ENCODE measurements at regions not wholly inside any gene's neighbourhood (a gene's known extent, or its start where the extent isn't known, plus 50 kb on each side); places are given as distances from the start of the nearest gene placed in this dataset.

DNA sequence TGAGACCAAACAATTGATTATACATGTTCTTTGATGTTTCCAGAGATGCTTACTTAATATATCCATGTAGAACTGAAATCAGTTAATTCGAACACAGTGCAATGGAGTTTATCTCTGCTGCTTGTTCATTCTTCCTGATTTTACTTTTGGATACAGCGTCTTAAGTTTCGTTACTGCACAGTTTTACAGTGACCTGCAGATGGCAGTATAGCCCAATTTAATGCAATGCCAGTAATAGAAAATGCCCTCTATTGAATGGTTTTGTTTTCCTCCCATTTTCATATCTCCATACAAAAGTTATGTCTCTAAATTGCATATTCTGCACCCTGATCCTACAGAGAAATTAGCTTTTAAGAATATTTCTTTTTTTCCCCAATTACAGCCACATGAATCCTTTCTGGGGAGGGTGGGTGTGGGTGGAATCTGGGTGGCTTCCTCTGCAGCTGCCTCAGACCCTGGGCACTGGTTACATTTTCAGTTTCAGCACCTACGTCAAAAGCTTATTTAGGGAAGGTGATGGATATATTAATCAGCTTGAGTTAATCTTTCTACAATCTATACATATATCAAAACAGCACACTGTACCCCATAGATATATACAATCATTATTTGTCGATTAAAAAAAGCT is 101.1 kb upstream of the DCD start:
- no peaks in the 10 kb centered on the region for H3K36me3 ChIP-seq (replicated peaks in 1 of 2; ENCODE audit: control extremely low read depth in 1 of 2, control insufficient read depth in 1 of 2, extremely low read depth in 1 of 2, insufficient read depth in 2 of 2, low read length in 1 of 2)
- no peaks in the 10 kb centered on the region for H3K79me2 ChIP-seq (ENCODE audit: control insufficient read depth, insufficient read depth, low read length)
- no peaks in the 10 kb centered on the region for H3K9me3 ChIP-seq (ENCODE audit: control extremely low read depth in 1 of 3, control insufficient read depth in 2 of 3, insufficient read depth in 1 of 3, low read length in 2 of 3)
- H3K9me3 Mint-ChIP-seq (ENCODE audit: insufficient read depth), result no peaks in the 10 kb centered on the region
- TF ChIP-seq EZH2 (IDR thresholded peaks at IDR 0.05; ENCODE audit: borderline replicate concordance, insufficient read depth, low read depth, low read length, poor library complexity, severe bottlenecking) (no peak), CTCF (IDR thresholded peaks at IDR 0.05) (peak; percentile 85)
- 0% methylated on average over 2 of the region's 5 CpGs for WGBS (ENCODE audit: insufficient coverage)
- no peak overlapping the region for H3K27ac Mint-ChIP-seq
- no peaks in the 10 kb centered on the region for H3K4me1 ChIP-seq (ENCODE audit: control insufficient read depth in 2 of 2, insufficient read depth in 2 of 2, low read length in 2 of 2)
- ATAC-seq (ENCODE audit: low read depth) (peak; percentile 43), DNase-seq (peak; percentile 72)
- no peak overlapping the region for H3K4me2 ChIP-seq (replicated peaks; ENCODE audit: low read depth, low read length, poor library complexity, severe bottlenecking)
- no peak overlapping the region for H2AFZ ChIP-seq (ENCODE audit: insufficient read depth, low read depth, low read length, poor library complexity, severe bottlenecking)
- intact Hi-C loops (cut with micrococcal nuclease), result loop anchor here (1.0 to 2.0 kb wide), 3 partner anchors 209 to 393 kb away; no protein-coding TSS in a partner anchor
- ChIA-PET POLR2A (no interaction called here), CTCF (interaction anchor here (0.6 to 4.4 kb wide), 26 partner anchors 10 to 851 kb away, joined by 3 to 78 read pairs (median 4); no protein-coding TSS in a partner anchor)
- H3K4me3 ChIP-seq (ENCODE audit: control extremely low read depth in 1 of 5, extremely low read depth in 1 of 5, insufficient read depth in 1 of 5, low read depth in 2 of 5, low read length in 4 of 5), result no peak overlapping the region
- peaks cover 19% of the 10 kb centered on the region for H3K27me3 Mint-ChIP-seq
- H3K27me3 ChIP-seq (replicated peaks in 1 of 4; ENCODE audit: control extremely low read depth in 1 of 4, control insufficient read depth in 3 of 4, insufficient read depth in 4 of 4, low read length in 3 of 4), result no peaks in the 10 kb centered on the region
- H3K4me3 Mint-ChIP-seq, result peak overlapping the region; percentile 35
- no peak overlapping the region for H3K9ac ChIP-seq (ENCODE audit: low read length)
- peaks cover 5% of the 10 kb centered on the region for H3K4me1 Mint-ChIP-seq
- H4K20me1 ChIP-seq (ENCODE audit: control insufficient read depth, insufficient read depth, low read length, poor library complexity, severe bottlenecking), result no peaks in the 10 kb centered on the region
- H3K27ac ChIP-seq (ENCODE audit: low read length in 2 of 2), result no peak overlapping the region

GRCh38 chr12:54744590-54744989 is 96.4 kb upstream of the DCD start:
- peaks cover 22% of the 10 kb centered on the region for H3K27me3 Mint-ChIP-seq
- TF ChIP-seq EZH2 (IDR thresholded peaks at IDR 0.05; ENCODE audit: borderline replicate concordance, insufficient read depth, low read depth, low read length, poor library complexity, severe bottlenecking) (no peak), CTCF (IDR thresholded peaks at IDR 0.05) (no peak)

More at GRCh38 chr12:54744590-54744989, 96.4 kb upstream of the DCD start:
- Histone ChIP-seq H3K4me3 (ENCODE audit: control extremely low read depth in 1 of 5, extremely low read depth in 1 of 5, insufficient read depth in 1 of 5, low read depth in 2 of 5, low read length in 4 of 5) (no peak overlapping the region), H3K4me1 (ENCODE audit: control insufficient read depth in 2 of 2, insufficient read depth in 2 of 2, low read length in 2 of 2) (no peaks in the 10 kb centered on the region), H3K9me3 (ENCODE audit: control extremely low read depth in 1 of 3, control insufficient read depth in 2 of 3, insufficient read depth in 1 of 3, low read length in 2 of 3) (no peaks in the 10 kb centered on the region), H4K20me1 (ENCODE audit: control insufficient read depth, insufficient read depth, low read length, poor library complexity, severe bottlenecking) (no peaks in the 10 kb centered on the region), H3K27me3 (replicated peaks in 1 of 4; ENCODE audit: control extremely low read depth in 1 of 4, control insufficient read depth in 3 of 4, insufficient read depth in 4 of 4, low read length in 3 of 4) (peaks cover 0 to 4% (median 0%) of the 10 kb centered on the region in 4 experiments), H2AFZ (ENCODE audit: insufficient read depth, low read depth, low read length, poor library complexity, severe bottlenecking) (no peak overlapping the region), H3K4me2 (replicated peaks; ENCODE audit: low read depth, low read length, poor library complexity, severe bottlenecking) (no peak overlapping the region), H3K27ac (ENCODE audit: low read length in 2 of 2) (no peak overlapping the region), H3K9ac (ENCODE audit: low read length) (no peak overlapping the region), H3K79me2 (ENCODE audit: control insufficient read depth, insufficient read depth, low read length) (no peaks in the 10 kb centered on the region), H3K36me3 (replicated peaks in 1 of 2; ENCODE audit: control extremely low read depth in 1 of 2, control insufficient read depth in 1 of 2, extremely low read depth in 1 of 2, insufficient read depth in 2 of 2, low read length in 1 of 2) (no peaks in the 10 kb centered on the region)
- CTCF ChIA-PET, result interaction anchor here (1.0 to 3.9 kb wide), 3 partner anchors 43 to 328 kb away, joined by 3 to 9 read pairs (median 3); no protein-coding TSS in a partner anchor
- H3K9me3 Mint-ChIP-seq (ENCODE audit: insufficient read depth), result no peaks in the 10 kb centered on the region
- H3K27ac Mint-ChIP-seq, result no peak overlapping the region
- no peak for DNase-seq
- H3K4me3 Mint-ChIP-seq, result no peak overlapping the region
- H3K4me1 Mint-ChIP-seq, result peaks cover 3% of the 10 kb centered on the region
- intact Hi-C loops (cut with micrococcal nuclease), result no loop called here
- POLR2A ChIA-PET, result no interaction called here
- ATAC-seq (ENCODE audit: low read depth), result no peak
- 100% methylated on average over 1 of the region's 2 CpGs for WGBS (ENCODE audit: insufficient coverage)
